CD4-positive, alpha-beta T cell treated with Interleukin-12 subunit alpha and Interleukin-12 subunit beta, for 1 hour (primary cell): ENCODE measurements at regions not wholly inside any gene's neighbourhood (a gene's known extent, or its start where the extent isn't known, plus 50 kb on each side); places are given as distances from the start of the nearest gene placed in this dataset.
"Not testable (repeated sequence)": the region's sequence is repeated elsewhere in the genome, so short reads cannot be mapped to it uniquely, and the experiment has no call there.

Experiments
- DNase-seq: peaks from one replicate; pipeline ENCODE4 v3.0.0-alpha.2; 2020

DNA sequence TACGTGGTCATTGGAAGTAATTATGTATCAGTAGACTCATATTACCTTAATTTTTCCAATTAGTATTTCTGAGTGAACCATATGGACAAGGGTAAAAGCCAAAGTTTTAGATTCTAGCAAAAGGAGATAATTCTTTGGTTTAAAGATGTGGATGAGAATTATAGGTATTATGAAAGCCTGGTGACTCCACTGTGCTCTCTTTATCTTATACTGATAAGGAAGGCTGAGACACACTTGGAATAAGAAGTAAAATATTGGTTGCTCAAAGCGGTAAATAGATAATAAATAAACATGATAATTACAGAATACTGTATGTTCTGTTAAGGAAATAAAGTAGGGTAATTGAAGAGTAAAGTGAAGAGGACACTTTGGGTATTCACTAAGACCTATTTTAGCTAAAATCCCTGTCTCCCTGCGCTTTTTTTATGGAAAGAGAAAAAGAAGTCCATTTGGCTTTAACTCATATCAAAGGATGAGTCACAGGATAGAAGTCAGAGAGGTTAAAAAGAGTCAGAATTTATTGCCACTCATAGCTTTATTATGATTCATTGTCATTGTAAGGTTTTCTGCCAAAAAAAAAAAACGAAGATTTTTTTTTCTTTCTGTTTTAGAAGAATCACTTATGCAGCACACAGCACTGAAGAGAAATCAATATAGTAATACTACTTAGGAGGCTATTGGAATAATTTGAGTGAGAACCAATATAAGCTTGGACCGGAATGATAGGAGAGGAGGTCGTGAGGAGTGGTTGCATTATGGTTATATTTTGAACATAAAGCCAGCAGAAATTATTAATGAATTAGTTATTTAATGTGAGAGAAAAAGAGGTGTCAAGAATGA is 2463.1 kb downstream of the ARAP2 start:
- DNase-seq = no peak

DNA sequence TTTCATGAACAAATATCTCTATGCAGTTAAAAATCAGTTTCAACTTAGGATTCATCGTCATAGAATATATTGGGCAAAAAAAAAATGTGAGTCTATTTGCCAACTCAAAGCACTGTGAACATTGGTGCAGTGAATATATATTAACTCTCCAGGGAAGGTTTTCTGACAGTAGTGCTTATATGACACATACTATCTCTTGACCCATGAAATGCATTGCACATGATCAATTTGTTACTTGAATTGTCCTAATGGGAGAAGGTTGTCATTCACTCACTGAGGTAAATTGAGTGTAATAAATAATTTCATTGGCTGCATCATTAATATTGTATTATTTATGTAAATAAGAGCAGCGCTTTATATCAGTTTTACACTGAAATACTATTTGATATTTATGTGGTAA is 2458.5 kb downstream of the ARAP2 start:
- no peak for DNase-seq

DNA sequence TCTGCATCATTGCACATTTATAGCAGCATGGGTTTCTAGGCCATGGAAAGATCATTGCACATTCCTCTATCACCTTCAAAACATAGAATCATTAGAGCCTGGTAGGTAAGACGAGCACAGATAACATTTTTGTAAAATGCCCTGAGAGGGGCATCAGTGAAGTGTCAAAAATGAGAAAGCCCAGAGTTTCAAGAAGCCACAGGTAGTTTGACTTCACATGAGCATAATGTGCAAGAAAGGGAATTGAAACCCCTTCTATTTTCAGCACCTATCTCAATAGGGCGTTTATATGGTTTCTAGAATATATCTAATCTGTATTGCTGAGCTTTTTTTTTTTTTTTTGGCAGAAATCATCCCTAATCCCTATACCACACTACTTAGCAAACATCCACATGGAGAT is 2441.7 kb downstream of the ARAP2 start:
- no peak for DNase-seq

DNA sequence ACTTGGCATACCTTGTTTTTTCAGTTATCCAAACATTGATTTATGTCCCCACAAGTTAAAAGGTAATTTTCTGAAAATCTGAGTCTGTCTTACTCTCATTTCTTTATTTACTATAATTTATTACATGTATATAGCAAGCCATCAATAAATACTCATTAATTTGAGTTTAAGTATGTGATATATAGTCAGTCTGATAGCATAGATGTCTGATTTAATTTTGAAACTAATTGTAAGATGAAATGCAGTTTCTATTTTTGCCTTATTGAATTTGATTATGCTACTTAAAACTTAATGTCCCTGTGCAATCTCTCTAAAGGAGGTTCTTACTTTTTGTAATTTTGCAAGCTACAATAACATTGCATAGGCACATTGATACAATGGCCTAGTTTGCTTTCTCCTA is 2418.6 kb downstream of the ARAP2 start:
- no peak for DNase-seq

- DNase-seq = not testable (repeated sequence)
Observed at GRCh38 chr4:33829356-33829755, 2415.0 kb downstream of the ARAP2 start.

- DNase-seq = no peak
Observed at GRCh38 chr4:33831442-33832066, 2412.8 kb downstream of the ARAP2 start.

DNA sequence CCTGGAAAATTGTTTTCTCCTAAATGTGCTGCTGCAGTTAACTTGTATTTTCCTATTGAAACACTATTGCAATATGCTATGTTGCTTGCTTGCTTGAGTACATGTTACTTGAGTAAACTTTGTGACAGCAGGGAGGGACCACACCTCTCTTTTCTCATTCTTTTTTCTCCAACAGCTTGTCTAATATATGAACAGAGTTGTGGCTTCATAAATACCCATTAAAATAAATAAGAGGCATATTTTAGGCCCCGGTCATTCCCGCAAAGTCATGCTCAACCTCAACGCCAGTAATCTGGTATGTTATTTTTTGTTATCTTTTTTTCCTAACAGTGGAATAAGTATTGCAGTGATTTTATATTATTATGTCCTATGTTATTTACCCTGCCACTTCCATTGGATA is 2408.6 kb downstream of the ARAP2 start:
- not testable (repeated sequence) for DNase-seq

- no peak for DNase-seq
Observed at GRCh38 chr4:33837043-33837838, 2407.1 kb downstream of the ARAP2 start.

- no peak for DNase-seq
Observed at GRCh38 chr4:33841120-33841519, 2403.2 kb downstream of the ARAP2 start.

- DNase-seq = no peak
Observed at GRCh38 chr4:33850371-33850902, 2393.9 kb downstream of the ARAP2 start.

DNA sequence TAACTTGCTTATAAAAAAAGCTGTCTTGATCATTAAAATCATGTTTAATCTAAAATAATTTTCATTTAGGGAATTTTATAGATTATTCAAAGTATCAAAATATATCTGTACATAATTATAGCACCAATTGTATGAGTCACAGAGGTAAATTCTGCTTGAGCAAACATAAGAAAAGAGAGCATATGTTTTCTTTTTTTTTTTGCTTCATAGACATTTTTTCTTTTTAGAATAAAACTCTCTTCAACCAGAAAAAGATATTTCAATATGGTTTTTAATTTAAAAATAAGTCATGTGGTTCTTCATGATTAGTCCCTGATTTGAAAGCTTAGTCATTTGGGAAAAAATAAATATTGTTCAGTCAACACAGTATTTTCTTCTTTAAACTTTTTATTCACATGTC is 2390.6 kb downstream of the ARAP2 start:
- DNase-seq = not testable (repeated sequence)

- DNase-seq = no peak
Observed at GRCh38 chr4:33864290-33864859, 2379.9 kb downstream of the ARAP2 start.

- DNase-seq = no peak
Observed at GRCh38 chr4:33873791-33874190, 2370.5 kb downstream of the ARAP2 start.

GRCh38 chr4:33878710-33879109 is 2365.6 kb downstream of the ARAP2 start:
- no peak for DNase-seq

DNA sequence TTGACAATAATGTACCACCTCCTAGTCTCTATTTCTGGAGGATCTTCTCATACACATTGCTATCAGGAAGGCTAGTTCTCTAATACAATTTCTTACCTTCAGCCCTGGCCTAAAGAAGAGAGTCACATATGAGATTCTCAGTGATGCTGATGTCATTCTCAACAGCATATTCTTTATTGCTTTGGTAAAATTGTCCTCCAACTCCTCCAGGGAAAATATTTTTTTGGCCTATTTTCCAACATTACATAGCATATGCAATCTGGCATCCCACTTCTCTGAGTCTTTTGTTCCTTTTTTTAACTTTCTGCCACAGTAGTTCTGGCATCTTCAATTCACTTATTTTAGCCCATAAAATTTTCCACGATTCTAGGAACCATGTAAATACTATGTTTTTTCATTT is 2363.1 kb downstream of the ARAP2 start:
- no peak for DNase-seq

GRCh38 chr4:33882246-33882990 is 2361.9 kb downstream of the ARAP2 start:
- DNase-seq = no peak

GRCh38 chr4:33883111-33883510 is 2361.2 kb downstream of the ARAP2 start:
- no peak for DNase-seq

DNA sequence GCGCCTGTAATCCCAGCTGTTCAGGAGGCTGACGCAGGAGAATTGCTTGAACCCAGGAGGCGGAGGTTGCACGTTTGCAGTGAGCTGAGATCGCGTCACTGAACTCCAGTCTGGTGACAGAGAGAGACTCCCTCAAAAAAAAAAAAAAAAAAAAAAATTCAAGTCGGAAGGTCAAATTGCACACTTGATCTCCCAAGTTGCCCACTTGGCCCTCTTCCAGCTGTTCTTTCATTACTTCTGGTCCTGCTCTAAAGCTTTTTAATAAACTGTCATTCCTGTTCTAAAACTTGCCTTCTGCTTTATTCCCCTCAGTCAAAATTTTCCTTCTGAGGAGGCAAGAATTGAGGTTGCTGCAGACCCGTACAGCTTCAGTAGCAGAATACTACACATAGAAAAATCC is 2358.0 kb downstream of the ARAP2 start:
- no peak for DNase-seq

GRCh38 chr4:33890841-33891240 is 2353.5 kb downstream of the ARAP2 start:
- DNase-seq = no peak

DNA sequence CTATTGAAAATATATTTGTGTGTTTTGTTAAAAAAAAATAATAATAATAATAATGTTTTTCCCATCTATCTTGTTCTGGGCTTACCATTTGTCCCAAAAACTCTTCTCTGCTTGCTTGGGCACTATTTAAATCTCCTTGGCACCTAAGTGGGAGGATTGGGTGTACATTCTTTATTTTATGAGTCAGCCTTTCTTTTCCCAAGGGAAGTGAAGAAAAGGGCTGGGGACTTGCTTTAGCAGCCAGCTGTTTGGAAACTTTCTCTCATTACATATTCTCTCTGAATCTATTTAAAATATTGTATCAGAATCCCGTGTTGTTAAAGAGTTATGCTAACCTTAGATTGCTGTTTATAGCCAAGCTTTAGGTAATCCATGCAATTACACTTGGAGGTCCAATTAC is 2332.4 kb downstream of the ARAP2 start:
- no peak for DNase-seq

DNA sequence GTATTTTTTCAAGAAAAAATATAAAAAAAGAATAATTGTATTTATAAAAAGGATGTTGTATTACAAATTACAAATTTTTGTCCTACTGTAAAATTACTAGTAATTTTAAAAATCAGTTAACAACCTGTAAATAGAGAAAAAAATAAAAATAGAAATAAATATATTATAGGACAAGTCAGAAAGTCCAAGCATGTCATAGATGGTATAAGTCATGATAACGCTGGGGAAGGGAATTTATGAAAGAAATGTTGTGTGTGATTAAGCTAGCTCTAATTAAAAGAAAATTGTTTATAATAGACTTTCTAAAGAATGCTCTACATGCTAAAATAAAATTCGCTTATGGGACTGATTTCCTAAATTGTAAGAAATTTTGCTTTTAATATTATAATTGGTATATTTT is 2329.9 kb downstream of the ARAP2 start:
- no peak for DNase-seq

DNA sequence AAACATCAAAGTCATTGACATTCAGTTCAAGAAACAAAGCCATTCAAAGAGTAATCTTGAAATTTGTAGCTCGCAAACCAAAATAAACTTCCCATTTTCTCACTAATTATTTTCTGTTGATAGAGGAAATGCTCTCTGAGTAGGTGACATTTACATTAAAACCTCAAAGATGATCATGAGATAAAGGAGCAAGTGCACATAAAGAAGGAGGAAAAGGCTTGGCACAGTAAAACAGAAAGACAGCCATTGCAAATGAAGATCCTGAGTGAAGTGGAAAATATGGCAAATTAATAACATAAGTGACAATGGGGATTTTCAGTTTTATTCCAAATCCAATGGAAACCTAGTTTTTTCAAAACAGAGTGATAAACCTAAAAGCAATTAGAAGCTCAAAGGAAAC is 2320.8 kb downstream of the ARAP2 start:
- DNase-seq = no peak
